ENCODE measurements at regions not wholly inside any gene's neighbourhood (a gene's known extent, or its start where the extent isn't known, plus 50 kb on each side); places are given as distances from the start of the nearest gene placed in this dataset. TPM values are rescaled to one million over a fixed set of nuclear protein-coding genes. Genes with fewer than 3 reads are reported as not detected.

GRCh38 chrX:131970347-131970746 lies 52.8 kb upstream of the STK26 start:
- DNase-seq (ENCODE audit: low read depth in 2 of 3, low spot score in 2 of 3), result no peak

Small RNA genes in the stretch of these regions (small RNA-seq; reads per million reads assigned to genes)
- gene AL008629.1 (not detected), gene HDGFP1 (not detected), gene MCRIP2P1 (not detected), gene RNA5SP514 (not detected)
